SH-SY5Y (cell line): ENCODE measurements at regions not wholly inside any gene's neighbourhood (a gene's known extent, or its start where the extent isn't known, plus 50 kb on each side); places are given as distances from the start of the nearest gene placed in this dataset.

Experiments
- GATA2 ChIP-seq: IDR thresholded peaks from 2 replicates; pipeline ENCODE4 v1.6.1; 2011; ENCODE audit warnings: mild to moderate bottlenecking, low read depth, low read length
- GATA3 ChIP-seq: IDR thresholded peaks from 2 replicates; pipeline ENCODE4 v1.6.1; 2011; ENCODE audit warnings: low read depth, mild to moderate bottlenecking, low read length, moderate library complexity

DNA sequence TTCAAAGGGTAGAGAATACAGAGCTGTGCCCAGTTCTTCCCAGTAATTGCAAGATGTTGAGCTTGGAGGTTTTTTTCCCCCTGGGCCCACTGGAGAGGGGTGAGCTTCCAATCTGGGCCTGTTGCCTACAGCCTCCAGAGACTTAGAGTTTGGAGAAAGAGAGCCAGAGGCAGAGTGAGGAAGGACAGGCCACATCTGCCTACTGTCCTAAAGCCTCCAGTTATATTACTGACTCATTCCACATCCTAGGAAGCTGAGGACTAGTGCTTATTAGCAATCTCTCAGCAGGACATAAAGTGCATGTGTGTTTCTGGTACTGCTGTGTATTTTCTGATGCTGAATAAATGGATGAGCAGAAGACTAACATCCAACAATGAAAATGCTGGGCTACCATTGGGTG is 181.0 kb upstream of the MAMLD1 start:
- TF ChIP-seq GATA2 (no peak), GATA3 (no peak)
